HCT116 (cell line): ENCODE measurements at regions not wholly inside any gene's neighbourhood (a gene's known extent, or its start where the extent isn't known, plus 50 kb on each side); places are given as distances from the start of the nearest gene placed in this dataset.
A peak's percentile ranks its signal among the peaks of the same experiment; 100 is the strongest.

Source experiments
- ATAC-seq: fragments of 200-7000 bp; cut with Tn5 transposase; 2 replicates; pipeline ENCODE4 v1.9.1; 2020; ENCODE audit warnings: mild to moderate bottlenecking, moderate library complexity
- BruUV-seq: library from RNA; stranded (reverse); fragments of 400-500 nt; replicated peaks from 2 replicates; lab custom pipeline; 2021; lab: Mats Ljungman, UMichigan
- CTCF ChIA-PET: fragments of 300-600 bp; sonication (Branson Sonifier 250); formaldehyde crosslinking; loops from one replicate; lab custom pipeline; 2021; ENCODE audit warnings: antibody characterized with exemption; lab: Charles Lee
- POLR2A ChIA-PET: fragments of 300-600, 350-600 bp; sonication (Branson Sonifier 250); formaldehyde crosslinking; loops from one replicate; lab custom pipeline; 2021; ENCODE audit warnings: antibody characterized with exemption; lab: Charles Lee
- RAD21 ChIA-PET, 2 experiments: fragments of 300-600 bp; sonication (Branson Sonifier 250); formaldehyde crosslinking; loops; one replicate each; lab custom pipeline; 2023; ENCODE audit warnings: low total read pairs in 2 of 2; ENCODE audit not compliant: uncharacterized antibody in 2 of 2, unreplicated experiment in 2 of 2, low non-redundant PET in 1 of 2; lab: Charles Lee
- DNase-seq: peaks from one replicate; pipeline ENCODE4 v3.0.0-alpha.2; 2010; ENCODE audit warnings: low read depth, low spot score
- H2AFZ ChIP-seq: fragments of 200-600 bp; shearing (Covaris generic), sonication (generic); 2 replicates; pipeline ENCODE4 v1.6.1; 2017; ENCODE audit warnings: low read depth, mixed run types, mixed read lengths, antibody characterized with exemption, low read length; ENCODE audit not compliant: poor library complexity, severe bottlenecking
- H3K27ac ChIP-seq: 2 replicates; pipeline ENCODE4 v1.5.1; 2012; ENCODE audit warnings: low read depth, low read length
- H3K27me3 ChIP-seq: fragments of 200-600 bp; sonication (generic); 2 replicates; pipeline ENCODE4 v1.6.1; 2016; ENCODE audit warnings: mixed run types, low read length, mixed read lengths; ENCODE audit not compliant: insufficient read depth
- H3K36me3 ChIP-seq, 2 experiments: fragments of 200-500 bp in 1 of 2; fragments of 200-600 bp in 1 of 2; sonication (Bioruptor generic) in 1 of 2; sonication (generic) in 1 of 2; 2 replicates each; pipeline versions ENCODE4 v1.5.1 to v1.6.1; 2014 to 2016; ENCODE audit warnings: low read length in 2 of 2, inconsistent platforms in 1 of 2, mixed read lengths in 1 of 2, mixed run types in 1 of 2; ENCODE audit not compliant: insufficient read depth in 2 of 2, control insufficient read depth in 1 of 2
- H3K4me1 ChIP-seq, 2 experiments: fragments of 200-600 bp in 1 of 2; sonication (generic) in 1 of 2; 2 replicates each; pipeline versions ENCODE4 v1.5.1 to v1.6.1; 2012 to 2017; ENCODE audit warnings: low read length in 2 of 2, inconsistent platforms in 1 of 2, mild to moderate bottlenecking in 1 of 2, mixed read lengths in 1 of 2, mixed run types in 1 of 2, moderate library complexity in 1 of 2; ENCODE audit not compliant: insufficient read depth in 2 of 2, control insufficient read depth in 1 of 2
- H3K4me2 ChIP-seq: fragments of 200-600 bp; sonication (generic); 2 replicates; pipeline ENCODE4 v1.6.1; 2017; ENCODE audit warnings: mixed run types, low read length, mixed read lengths
- H3K4me3 ChIP-seq, 2 experiments: fragments of 200-600 bp in 1 of 2; sonication (generic) in 1 of 2; replicated peaks in 1 of 2; 2 replicates each; pipeline ENCODE4 v1.5.1; 2011 to 2016; ENCODE audit warnings: low read length in 2 of 2, control low read depth in 1 of 2, low read depth in 1 of 2, mild to moderate bottlenecking in 1 of 2, mixed read lengths in 1 of 2, mixed run types in 1 of 2
- H3K79me2 ChIP-seq: fragments of 200-600 bp; sonication (generic); 2 replicates; pipeline ENCODE4 v1.6.1; 2017; ENCODE audit warnings: mild to moderate bottlenecking, mixed run types, low read length, moderate library complexity, mixed read lengths; ENCODE audit not compliant: insufficient read depth
- H3K9ac ChIP-seq: fragments of 200-600 bp; sonication (generic); 2 replicates; pipeline ENCODE4 v1.6.1; 2016; ENCODE audit warnings: low read length, mixed read lengths
- H3K9me2 ChIP-seq: fragments of 200-600 bp; sonication (generic), shearing (Covaris generic); 2 replicates; pipeline ENCODE4 v1.6.1; 2017; ENCODE audit warnings: mixed run types, mild to moderate bottlenecking, moderate library complexity; ENCODE audit not compliant: insufficient read depth
- H3K9me3 ChIP-seq, 2 experiments: fragments of 200-500 bp in 1 of 2; fragments of 200-600 bp in 1 of 2; sonication (Bioruptor generic) in 1 of 2; sonication (generic) in 1 of 2; 2 replicates each; pipeline ENCODE4 v1.6.1; 2014 to 2017; ENCODE audit warnings: low read length in 2 of 2, mixed read lengths in 2 of 2, inconsistent platforms in 1 of 2, low read depth in 1 of 2, mild to moderate bottlenecking in 1 of 2, mixed run types in 1 of 2, moderate library complexity in 1 of 2; ENCODE audit not compliant: control insufficient read depth in 1 of 2, insufficient read depth in 1 of 2
- H4K20me1 ChIP-seq: fragments of 200-600 bp; sonication (generic), shearing (Covaris generic); 2 replicates; pipeline ENCODE4 v1.6.1; 2017; ENCODE audit warnings: mixed run types, mild to moderate bottlenecking, moderate library complexity; ENCODE audit not compliant: insufficient read depth
- CBX3 ChIP-seq: IDR thresholded peaks from 2 replicates; pipeline ENCODE4 v1.6.1; 2012; ENCODE audit warnings: low read depth
- CEBPB ChIP-seq: IDR thresholded peaks from 2 replicates; pipeline ENCODE4 v1.6.1; 2012; ENCODE audit warnings: low read depth
- ELF1 ChIP-seq: IDR thresholded peaks from 2 replicates; pipeline ENCODE4 v1.6.1; 2012; ENCODE audit warnings: low read depth, borderline replicate concordance
- FOSL1 ChIP-seq: IDR thresholded peaks from 2 replicates; pipeline ENCODE4 v1.6.1; 2012; ENCODE audit warnings: low read depth
- JUND ChIP-seq: IDR thresholded peaks from 2 replicates; pipeline ENCODE4 v1.6.1; 2012
- POLR2A ChIP-seq: IDR thresholded peaks from 2 replicates; pipeline ENCODE4 v1.7.0; 2011; ENCODE audit warnings: borderline replicate concordance; ENCODE audit not compliant: insufficient read depth, insufficient read length; ENCODE audit errors: extremely low read depth
- POLR2AphosphoS5 ChIP-seq: IDR thresholded peaks from 2 replicates; pipeline ENCODE4 v1.6.1; 2011; ENCODE audit warnings: mild to moderate bottlenecking, low read depth, low read length, moderate library complexity
- REST ChIP-seq: IDR thresholded peaks from 2 replicates; pipeline ENCODE4 v1.6.1; 2012; ENCODE audit warnings: low read depth
- SP1 ChIP-seq: IDR thresholded peaks from 2 replicates; pipeline ENCODE4 v1.6.1; 2012; ENCODE audit warnings: low read depth
- TCF7L2 ChIP-seq: IDR thresholded peaks from 2 replicates; pipeline ENCODE4 v1.7.0; 2011; ENCODE audit warnings: borderline replicate concordance, inconsistent platforms; ENCODE audit not compliant: insufficient read depth, insufficient read length; ENCODE audit errors: extremely low read depth
- YY1 ChIP-seq: IDR thresholded peaks from 2 replicates; pipeline ENCODE4 v1.6.1; 2011; ENCODE audit warnings: low read length, low read depth, moderate library complexity, mild to moderate bottlenecking; ENCODE audit not compliant: insufficient replicate concordance; ENCODE audit errors: extremely low read depth
- ZBTB33 ChIP-seq: IDR thresholded peaks from 2 replicates; pipeline ENCODE4 v1.6.1; 2011; ENCODE audit warnings: mild to moderate bottlenecking, low read length, moderate library complexity; ENCODE audit not compliant: insufficient replicate concordance; ENCODE audit errors: extremely low read depth
- ZNF274 ChIP-seq: fragments of 200-500 bp; sonication (Bioruptor generic); IDR thresholded peaks from 2 replicates; pipeline ENCODE4 v1.6.1; 2014; ENCODE audit warnings: mild to moderate bottlenecking, low read depth, low read length, inconsistent platforms
- intact Hi-C: fragments of 100-400 bp; cut with micrococcal nuclease; formaldehyde crosslinking; loops from 2 replicates; pipeline ENCODE4 v1.10.0; 2022

GRCh38 chr15:39211108-39211979 lies 369.5 kb upstream of the THBS1 start:
- intact Hi-C loops: loop anchor here (5.0 kb wide), 1 partner anchor 51 kb away; no protein-coding TSS in a partner anchor
- Histone ChIP-seq H4K20me1 (no peaks in the 10 kb centered on the region), H2AFZ (no peak overlapping the region), H3K27ac (no peak overlapping the region), H3K4me1 (peaks cover 12 to 22% of the 10 kb centered on the region in 2 experiments), H3K27me3 (no peaks in the 10 kb centered on the region), H3K36me3 (no peaks in the 10 kb centered on the region), H3K9me2 (no peaks in the 10 kb centered on the region), H3K4me3 (no peak overlapping the region), H3K4me2 (no peak overlapping the region), H3K79me2 (no peaks in the 10 kb centered on the region), H3K9me3 (0 out of 4 replicates have a peak, but pooled peaks cover 0 to 4% of the 10 kb centered on the region in 2 experiments), H3K9ac (no peak overlapping the region)
- DNase-seq: no peak
- ChIA-PET RAD21 (no interaction called here), POLR2A (no interaction called here), CTCF (no interaction called here)
- TF ChIP-seq ZNF274 (peak; percentile 61), CBX3 (no peak)
- ATAC-seq: no peak
- BruUV-seq: no TSS peak

- Histone ChIP-seq H3K9me3 (0 out of 4 replicates have a peak, but pooled peaks cover 0 to 4% of the 10 kb centered on the region in 2 experiments), H4K20me1 (no peaks in the 10 kb centered on the region), H3K79me2 (no peaks in the 10 kb centered on the region), H3K4me2 (peak overlapping the region; percentile 62), H3K4me3 (peak overlapping the region in 1 of 2 experiments; percentile 21; a peak in 2 of 4 replicates), H2AFZ (peak overlapping the region; percentile 36), H3K9me2 (no peaks in the 10 kb centered on the region), H3K27me3 (no peaks in the 10 kb centered on the region), H3K36me3 (no peaks in the 10 kb centered on the region), H3K4me1 (peaks cover 12 to 22% of the 10 kb centered on the region in 2 experiments), H3K9ac (peak overlapping the region; percentile 24), H3K27ac (peak overlapping the region; percentile 67; the same call in 1 of the 2 replicates)
- DNase-seq (peak; percentile 84), ATAC-seq (peak; percentile 96)
- ChIA-PET CTCF (no interaction called here), POLR2A (no interaction called here), RAD21 (no interaction called here)
- BruUV-seq: no TSS peak
- no peak for TF ChIP-seq CEBPB
- no peak for TF ChIP-seq POLR2AphosphoS5
- no peak for TF ChIP-seq ZBTB33
- peak; percentile 34; the same call in 1 of the 2 replicates for TF ChIP-seq FOSL1
- peak; percentile 19; the same call in 1 of the 2 replicates for TF ChIP-seq JUND
- TF ChIP-seq ELF1: peak; percentile 32; the same call in 1 of the 2 replicates
- TF ChIP-seq TCF7L2: peak; percentile 64
- no peak for TF ChIP-seq YY1
- TF ChIP-seq POLR2A: no peak
- no peak for TF ChIP-seq REST
- TF ChIP-seq SP1: peak; percentile 35; the same call in 1 of the 2 replicates
- intact Hi-C loops: loop anchor here (5.0 kb wide), 1 partner anchor 49 kb away; no protein-coding TSS in a partner anchor
These were observed 367.5 kb upstream of the THBS1 start for GRCh38 chr15:39213385-39213840.
